Upper lobe of left lung (tissue), 6 donors: ENCODE measurements at regions not wholly inside any gene's neighbourhood (a gene's known extent, or its start where the extent isn't known, plus 50 kb on each side); places are given as distances from the start of the nearest gene placed in this dataset.
"Not testable (repeated sequence)": the region's sequence is repeated elsewhere in the genome, so short reads cannot be mapped to it uniquely, and the experiment has no call there.

ENCODE experiments used
- ATAC-seq, 2 donors: fragments of 200-7000 bp; cut with Tn5 transposase; one replicate each; pipeline ENCODE4 v1.9.1; 2022; ENCODE audit warnings: mild to moderate bottlenecking in 2 of 2, moderate library complexity in 2 of 2; ENCODE audit not compliant: low FRiP score in 2 of 2
- DNase-seq, 2 donors: peaks; one replicate each; pipeline ENCODE4 v3.0.0-alpha.2; 2019 to 2020
- H3K27ac ChIP-seq, 4 donors: fragments of 200-600 bp; sonication (generic); one replicate each; pipeline ENCODE4 v1.5.1; 2016 to 2019
- H3K27me3 ChIP-seq, 4 donors: fragments of 200-600 bp; sonication (generic); one replicate each; pipeline ENCODE4 v1.5.1; 2017 to 2019
- H3K36me3 ChIP-seq, 4 donors: fragments of 200-600 bp; sonication (generic); one replicate each; pipeline ENCODE4 v1.5.1; 2016 to 2019
- H3K4me1 ChIP-seq, 4 donors: fragments of 200-600 bp; sonication (generic); one replicate each; pipeline ENCODE4 v1.5.1; 2018 to 2019
- H3K4me3 ChIP-seq, 4 donors: fragments of 200-600 bp; sonication (generic); one replicate each; pipeline ENCODE4 v1.5.1; 2017 to 2019; ENCODE audit warnings: mild to moderate bottlenecking in 2 of 4, moderate library complexity in 1 of 4
- H3K9me3 ChIP-seq, 4 donors: fragments of 200-600 bp; sonication (generic); one replicate each; pipeline ENCODE4 v1.5.1; 2018 to 2019
- CTCF ChIP-seq, 6 experiments: fragments of 450-650 bp in 4 of 6; fragments of 200-600 bp in 2 of 6; sonication (generic) in 2 of 6; IDR thresholded peaks; one replicate each; pipeline ENCODE4 v1.5.1; 2016 to 2019; ENCODE audit warnings: antibody characterized with exemption in 6 of 6
- EP300 ChIP-seq, 4 donors: sonication (generic); formaldehyde crosslinking; IDR thresholded peaks; one replicate each; pipeline ENCODE4 v1.5.1; 2017; ENCODE audit warnings: antibody characterized with exemption in 4 of 4, control low read depth in 2 of 4
- POLR2A ChIP-seq, 4 donors: fragments of 450-650 bp; IDR thresholded peaks; one replicate each; pipeline ENCODE4 v1.5.1; 2016 to 2017; ENCODE audit warnings: antibody characterized with exemption in 4 of 4, mild to moderate bottlenecking in 2 of 4
- POLR2AphosphoS5 ChIP-seq, 2 donors: sonication (generic); formaldehyde crosslinking; IDR thresholded peaks; one replicate each; pipeline ENCODE4 v1.5.1; 2017; ENCODE audit warnings: antibody characterized with exemption in 2 of 2
- WGBS, 2 donors: methylation state at CpG; one replicate each; pipeline ENCODE4 v1.1.5; 2017 to 2018; 5-methylcytosine and 5-hydroxymethylcytosine counted together
- donor health status: DM: no; HTN: no; CAD: no; lungs with moderate emphysema.
- donor health status: DM: no; HTN: yes; CAD: no; lungs with severe emphysema.

- 68 to 81% methylated on average over 2 of the region's 2 CpGs for WGBS, 2 donors
- ATAC-seq: no peak
Measured at GRCh38 chr6:140271759-140272377, 897.4 kb upstream of the CITED2 start.

GRCh38 chr6:140269591-140270165, 895.2 kb upstream of the CITED2 start:
- Histone ChIP-seq H3K9me3 (no peaks in the 10 kb centered on the region), H3K27ac (no peak overlapping the region), H3K27me3 (no peaks in the 10 kb centered on the region), H3K4me3 (no peak overlapping the region), H3K36me3 (no peaks in the 10 kb centered on the region), H3K4me1 (no peaks in the 10 kb centered on the region)
- DNase-seq (no peak), ATAC-seq (peak in 1 of 2 donors; percentile 23)
- 80 to 83% methylated on average over 2 of the region's 2 CpGs for WGBS, 2 donors
- TF ChIP-seq CTCF (IDR thresholded peaks at IDR 0.05): no peak
- no peak for TF ChIP-seq POLR2AphosphoS5 (IDR thresholded peaks at IDR 0.05)
- no peak for TF ChIP-seq EP300 (IDR thresholded peaks at IDR 0.05)

More at GRCh38 chr6:140271759-140272377, 897.4 kb upstream of the CITED2 start:
- DNase-seq: no peak
- H3K4me1 ChIP-seq: no peaks in the 10 kb centered on the region
- no peak overlapping the region for H3K4me3 ChIP-seq
- H3K36me3 ChIP-seq: no peaks in the 10 kb centered on the region
- TF ChIP-seq POLR2A (IDR thresholded peaks at IDR 0.05): no peak
- TF ChIP-seq CTCF (IDR thresholded peaks at IDR 0.05): no peak
- TF ChIP-seq EP300 (IDR thresholded peaks at IDR 0.05): no peak
- no peak for TF ChIP-seq POLR2AphosphoS5 (IDR thresholded peaks at IDR 0.05)
- no peak overlapping the region for H3K27ac ChIP-seq
- no peaks in the 10 kb centered on the region for H3K27me3 ChIP-seq
- no peaks in the 10 kb centered on the region for H3K9me3 ChIP-seq

- no peaks in the 10 kb centered on the region for H3K27me3 ChIP-seq
- TF ChIP-seq POLR2AphosphoS5 (IDR thresholded peaks at IDR 0.05) (no peak), CTCF (IDR thresholded peaks at IDR 0.05) (no peak), EP300 (IDR thresholded peaks at IDR 0.05) (no peak), POLR2A (IDR thresholded peaks at IDR 0.05) (no peak)
- H3K4me1 ChIP-seq: no peaks in the 10 kb centered on the region
- DNase-seq (no peak), ATAC-seq (no peak)
- no peaks in the 10 kb centered on the region for H3K9me3 ChIP-seq
- H3K4me3 ChIP-seq: no peak overlapping the region
- no peak overlapping the region for H3K27ac ChIP-seq
- 79 to 91% methylated on average over 3 of the region's 3 CpGs for WGBS, 2 donors
- H3K36me3 ChIP-seq: no peaks in the 10 kb centered on the region
Measured at GRCh38 chr6:140264431-140264830, 890.0 kb upstream of the CITED2 start.

GRCh38 chr6:140258302-140258701, 883.9 kb upstream of the CITED2 start:
- H3K27me3 ChIP-seq, H3K4me3 ChIP-seq, DNase-seq, H3K9me3 ChIP-seq, ATAC-seq, H3K4me1 ChIP-seq, H3K27ac ChIP-seq, H3K36me3 ChIP-seq: not testable (repeated sequence)
- 69 to 80% methylated on average over 4 of the region's 6 CpGs for WGBS, 2 donors

- H3K4me3 ChIP-seq: no peak overlapping the region
- WGBS, 2 donors: 88 to 89% methylated on average over 2 of the region's 2 CpGs
- TF ChIP-seq POLR2A (IDR thresholded peaks at IDR 0.05): no peak
- TF ChIP-seq EP300 (IDR thresholded peaks at IDR 0.05): no peak
- no peak for TF ChIP-seq CTCF (IDR thresholded peaks at IDR 0.05)
- no peak for TF ChIP-seq POLR2AphosphoS5 (IDR thresholded peaks at IDR 0.05)
- no peaks in the 10 kb centered on the region for H3K36me3 ChIP-seq
- H3K9me3 ChIP-seq: no peaks in the 10 kb centered on the region
- no peaks in the 10 kb centered on the region for H3K4me1 ChIP-seq
- H3K27me3 ChIP-seq: no peaks in the 10 kb centered on the region
- H3K27ac ChIP-seq: no peak overlapping the region
- ATAC-seq (no peak), DNase-seq (no peak)
Measured at GRCh38 chr6:140256248-140256647, 881.8 kb upstream of the CITED2 start.
